Fibroblast of lung (primary cell): ENCODE measurements at regions not wholly inside any gene's neighbourhood (a gene's known extent, or its start where the extent isn't known, plus 50 kb on each side); places are given as distances from the start of the nearest gene placed in this dataset.
"Not testable (repeated sequence)": the region's sequence is repeated elsewhere in the genome, so short reads cannot be mapped to it uniquely, and the experiment has no call there.

ENCODE experiments used
- CTCF ChIP-seq, 2 donors: IDR thresholded peaks in 1 of 2; conservative IDR thresholded peaks in 1 of 2; 1 replicate in 1 of 2; 2 replicates in 1 of 2; pipeline ENCODE4 v1.5.1; 2011 to 2012; ENCODE audit warnings: low read length in 2 of 2, control low read depth in 1 of 2, inconsistent platforms in 1 of 2, low read depth in 1 of 2, mild to moderate bottlenecking in 1 of 2
- EZH2 ChIP-seq: IDR thresholded peaks from 2 replicates; pipeline ENCODE4 v1.5.1; 2012; ENCODE audit warnings: low read length, control low read depth, mild to moderate bottlenecking; ENCODE audit errors: missing control alignments

- TF ChIP-seq EZH2; CTCF (conservative IDR thresholded peaks at IDR 0.05 in 1 of 2, IDR thresholded peaks at IDR 0.05 in 1 of 2; ENCODE audit: low read depth in 1 of 2, low read length in 2 of 2): not testable (repeated sequence)
Observed at GRCh38 chr16:29094325-29094724, 109.5 kb downstream of the LAT start.
